GM21526 (cell line): ENCODE measurements at regions not wholly inside any gene's neighbourhood (a gene's known extent, or its start where the extent isn't known, plus 50 kb on each side); places are given as distances from the start of the nearest gene placed in this dataset.
"Not testable (repeated sequence)": the region's sequence is repeated elsewhere in the genome, so short reads cannot be mapped to it uniquely, and the experiment has no call there.

Experiments used
- ATAC-seq: cut with Tn5 transposase; IDR thresholded peaks from one replicate; pipeline ENCODE4 v1.9.1; 2021; ENCODE audit warnings: moderate library complexity; ENCODE audit not compliant: unreplicated experiment, low FRiP score

GRCh38 chr2:126952216-126952615, 53.5 kb downstream of the TEX51 start:
- ATAC-seq, result no peak

GRCh38 chr2:126953483-126953882, 54.8 kb downstream of the TEX51 start:
- no peak for ATAC-seq

GRCh38 chr2:126954831-126955230, 56.1 kb downstream of the TEX51 start:
- ATAC-seq, result no peak

DNA sequence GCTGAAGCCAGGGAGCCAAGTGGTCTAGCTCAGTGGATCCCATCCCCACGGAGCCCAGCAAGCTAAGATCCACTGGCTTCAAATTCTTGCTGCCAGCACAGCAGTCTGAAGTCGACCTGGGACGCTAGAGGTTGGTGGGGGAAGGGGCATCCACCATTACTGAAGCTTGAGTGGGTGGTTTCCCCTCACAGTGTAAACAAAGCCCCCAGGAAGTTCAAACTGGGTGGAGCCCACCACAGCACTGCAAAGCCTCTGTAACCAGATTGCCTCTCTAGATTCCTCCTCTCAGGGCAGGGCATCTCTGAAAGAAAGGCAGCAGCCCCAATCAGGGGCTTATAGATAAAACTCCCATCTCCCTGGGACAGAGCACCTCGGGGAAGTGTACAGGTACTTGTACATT, 58.1 kb downstream of the TEX51 start:
- ATAC-seq, result not testable (repeated sequence)

GRCh38 chr2:126963390-126963789, 64.7 kb downstream of the TEX51 start:
- ATAC-seq, result no peak

GRCh38 chr2:126966601-126967000, 67.9 kb downstream of the TEX51 start:
- ATAC-seq, result no peak

DNA sequence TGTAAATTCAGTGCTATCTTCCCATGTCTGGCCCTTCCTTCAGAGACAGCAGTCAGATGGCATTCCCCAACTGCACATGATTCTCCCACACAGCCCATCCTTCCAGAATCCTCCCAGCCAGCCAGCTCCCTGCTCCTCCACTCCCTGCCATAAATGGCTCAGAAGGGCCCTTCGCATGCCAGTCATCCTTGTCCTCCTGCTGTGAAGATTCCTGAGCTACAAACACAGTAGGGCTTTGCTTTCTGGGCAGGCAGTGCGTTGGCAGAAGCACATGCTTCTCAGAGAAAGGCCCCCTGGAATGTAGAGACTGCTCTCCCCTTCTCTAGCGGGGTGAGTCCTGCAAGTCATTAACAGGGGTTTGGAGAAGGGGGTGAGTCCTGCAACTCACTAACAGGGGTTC, 71.9 kb downstream of the TEX51 start:
- no peak for ATAC-seq

DNA sequence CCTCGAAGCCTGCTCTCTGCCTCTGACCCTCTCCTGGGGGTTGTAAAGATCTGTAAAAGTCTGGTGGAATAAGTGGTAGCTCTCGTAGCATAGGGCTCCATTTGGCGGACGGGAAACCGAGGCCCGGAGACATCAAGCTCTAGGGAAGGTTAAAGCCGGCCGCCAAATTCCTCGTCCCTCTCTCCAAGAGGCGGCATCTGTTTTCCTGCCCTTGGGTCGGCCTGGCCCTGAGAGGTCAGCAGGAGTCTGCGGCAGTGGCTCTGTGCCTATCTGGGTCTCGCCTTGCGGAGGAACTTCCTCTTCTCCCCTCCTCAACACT, 72.4 kb downstream of the TEX51 start:
- ATAC-seq, result no peak

DNA sequence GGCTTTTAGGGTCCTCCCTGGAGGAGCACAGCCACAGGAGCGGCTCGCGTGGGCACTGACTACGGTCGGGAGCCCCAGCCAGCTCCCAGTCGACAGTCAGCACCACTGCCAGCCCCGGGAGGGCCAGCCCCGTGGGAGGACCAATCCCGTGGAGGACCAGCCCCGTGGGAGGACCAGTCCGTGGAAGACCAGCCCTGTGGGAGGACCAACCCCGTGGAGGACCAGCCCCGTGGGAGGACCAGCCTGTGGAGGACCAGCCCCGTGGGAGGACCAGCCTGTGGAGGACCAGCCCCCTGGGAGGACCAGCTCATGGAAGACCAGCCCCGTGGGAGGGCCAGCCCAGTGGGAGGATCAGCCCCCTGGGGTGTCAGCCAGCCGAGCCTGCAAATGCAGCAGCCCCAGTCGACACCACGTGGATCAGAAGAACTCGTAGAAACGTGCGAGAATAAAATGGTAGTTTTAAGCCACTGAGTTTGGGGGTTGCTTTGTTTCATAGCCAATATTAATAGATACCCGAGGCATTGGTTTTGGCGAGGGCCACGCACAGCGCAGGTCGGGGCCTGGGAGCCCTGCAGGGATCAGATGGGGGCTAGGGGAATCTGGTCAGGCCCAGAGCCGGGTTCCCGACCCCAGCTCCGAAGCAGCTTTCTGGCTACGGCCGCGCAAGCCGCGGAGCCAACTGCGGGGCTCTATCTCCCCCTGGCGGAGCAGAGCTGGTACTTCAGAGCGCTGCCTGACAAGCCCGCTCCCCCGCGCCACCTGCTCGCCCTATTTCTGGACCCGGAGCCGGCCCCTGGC, 73.0 kb downstream of the TEX51 start:
- ATAC-seq, result peak; percentile 94

GRCh38 chr2:126972279-126972626, 73.6 kb downstream of the TEX51 start:
- ATAC-seq, result no peak

DNA sequence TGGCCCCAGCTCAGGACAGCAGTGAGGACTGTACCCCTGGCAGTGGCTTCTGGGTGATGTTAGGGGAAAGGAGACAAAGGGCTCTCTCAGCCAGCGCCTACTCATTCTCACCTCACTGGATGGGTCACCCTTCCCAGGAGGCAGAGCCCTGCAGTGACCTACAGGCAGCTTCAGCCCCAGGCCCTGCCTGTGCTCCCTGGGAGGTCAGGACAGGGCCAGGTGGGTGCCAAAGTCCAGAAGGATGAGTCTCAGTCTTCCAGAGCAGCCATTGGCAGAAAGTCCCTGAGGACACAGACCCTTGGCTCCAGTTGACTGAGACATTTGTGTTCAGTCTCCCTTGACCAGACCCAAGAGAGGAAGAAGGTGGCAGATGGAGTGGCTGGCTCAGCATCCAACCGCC, 75.1 kb downstream of the TEX51 start:
- no peak for ATAC-seq

DNA sequence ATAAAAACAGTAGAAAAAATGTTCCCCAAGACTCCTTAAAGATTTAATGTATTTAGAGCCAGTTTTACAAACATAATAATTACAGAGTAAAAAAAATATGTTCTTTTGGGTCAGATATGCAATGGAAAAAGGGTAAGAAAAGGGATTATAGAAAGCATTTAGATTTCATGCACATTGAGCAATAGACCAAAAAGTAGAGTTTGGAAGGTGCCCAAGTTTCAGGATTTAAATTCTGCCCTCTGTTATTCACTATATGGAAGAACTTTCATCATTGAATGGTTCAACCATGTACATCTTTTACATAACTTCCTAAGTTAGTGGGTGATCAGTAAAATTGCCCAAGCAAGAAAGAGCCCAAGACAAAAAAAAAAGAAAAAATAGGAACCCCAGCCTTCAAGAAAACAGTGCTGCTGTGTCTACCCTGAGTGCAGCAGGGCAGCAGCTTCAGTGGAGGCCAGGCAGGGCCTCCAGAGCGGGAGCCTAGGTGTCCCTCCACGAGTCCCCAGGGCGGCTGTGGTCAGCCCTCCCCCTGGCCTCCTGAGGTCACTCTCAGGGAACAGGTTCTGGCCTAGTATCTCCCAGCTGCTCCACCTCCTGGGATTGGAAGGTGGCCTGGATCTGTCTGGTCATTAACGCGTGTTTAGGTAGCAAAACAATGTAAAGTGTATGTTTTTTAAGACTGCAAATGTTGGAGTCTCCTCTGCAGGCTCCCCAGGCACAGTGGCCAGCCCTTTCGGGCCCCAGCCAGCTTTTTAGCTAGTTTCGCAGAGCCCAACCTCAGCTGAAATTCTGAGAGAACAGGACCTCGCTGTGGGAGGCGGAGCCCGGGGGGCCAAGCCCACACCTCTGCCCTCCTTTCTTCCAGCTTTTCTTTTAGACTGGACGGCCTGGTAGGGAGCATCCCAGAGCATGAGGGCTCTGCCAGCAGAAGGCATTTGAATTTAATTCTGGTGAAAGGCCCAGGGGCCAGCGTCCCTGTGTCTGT, 77.3 kb downstream of the TEX51 start:
- ATAC-seq, result no peak

DNA sequence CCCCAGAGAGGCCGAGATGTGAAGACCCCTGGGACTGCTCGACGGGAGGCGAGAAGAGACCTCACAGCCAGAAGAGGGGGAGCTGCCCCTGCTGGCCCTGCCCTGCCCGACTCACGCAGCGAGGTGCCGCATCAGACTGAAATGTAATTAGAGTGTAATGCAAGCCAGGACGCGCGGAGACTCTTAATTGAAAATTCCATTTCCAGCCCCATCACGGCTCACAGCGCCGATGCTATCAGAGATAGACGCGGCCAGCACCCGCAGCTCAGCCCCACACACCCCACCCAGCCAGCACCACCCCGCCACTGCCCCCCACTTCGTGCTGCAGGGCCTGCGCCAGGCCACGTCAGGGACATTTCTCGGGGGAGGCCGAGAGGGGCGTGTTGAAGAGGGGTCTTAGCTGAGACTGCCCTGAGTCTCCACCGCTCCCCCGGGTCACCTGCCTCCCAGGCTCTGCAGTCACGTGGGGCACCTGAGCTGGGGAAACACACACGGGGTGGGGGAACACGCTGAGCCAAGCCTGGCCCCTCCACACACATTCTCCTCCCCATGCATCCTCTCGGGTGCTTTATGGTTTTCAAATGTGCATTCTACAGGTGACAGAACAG, 78.1 kb downstream of the TEX51 start:
- ATAC-seq, result no peak

DNA sequence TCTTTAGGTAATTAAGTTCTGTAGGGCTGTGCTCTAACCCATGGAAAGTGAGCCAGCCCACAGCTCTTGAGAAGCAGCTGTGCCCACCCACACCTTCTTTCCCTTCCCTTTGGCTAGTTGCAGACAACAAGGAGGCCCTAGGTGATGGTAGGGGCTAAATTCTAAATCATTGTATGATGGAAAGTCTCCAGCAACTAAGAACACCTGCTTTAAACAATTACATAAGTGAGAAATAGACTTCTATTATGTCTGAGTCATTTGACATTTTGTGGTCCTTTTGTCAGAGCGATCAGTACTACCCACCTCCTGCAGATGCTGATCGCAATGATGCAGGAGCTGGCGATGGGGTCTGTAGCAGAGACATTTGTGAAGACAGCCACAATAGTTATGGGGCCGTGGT, 79.6 kb downstream of the TEX51 start:
- ATAC-seq, result no peak

GRCh38 chr2:126979039-126980003, 80.6 kb downstream of the TEX51 start:
- no peak for ATAC-seq

DNA sequence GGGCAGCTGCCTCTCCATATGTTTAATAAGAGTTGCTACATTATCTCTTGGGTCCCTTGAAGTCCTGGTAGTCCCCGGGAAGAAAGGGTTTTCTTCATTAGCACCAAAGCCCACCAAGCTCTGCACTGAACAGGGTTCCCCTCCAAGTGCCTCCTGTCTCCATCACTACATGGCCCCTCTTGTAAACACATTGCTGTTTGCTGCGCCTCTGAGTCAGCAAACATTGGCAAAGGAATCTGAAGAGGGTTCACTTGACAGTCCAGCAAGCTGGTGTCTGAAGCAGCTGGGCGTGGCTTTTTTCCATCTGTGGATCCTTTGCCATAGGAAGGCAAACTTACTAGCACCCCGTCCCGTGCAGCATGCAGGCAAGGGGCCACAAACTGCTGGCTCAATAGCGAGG, 82.8 kb downstream of the TEX51 start:
- no peak for ATAC-seq

GRCh38 chr2:126982935-126983334, 84.2 kb downstream of the TEX51 start:
- no peak for ATAC-seq

DNA sequence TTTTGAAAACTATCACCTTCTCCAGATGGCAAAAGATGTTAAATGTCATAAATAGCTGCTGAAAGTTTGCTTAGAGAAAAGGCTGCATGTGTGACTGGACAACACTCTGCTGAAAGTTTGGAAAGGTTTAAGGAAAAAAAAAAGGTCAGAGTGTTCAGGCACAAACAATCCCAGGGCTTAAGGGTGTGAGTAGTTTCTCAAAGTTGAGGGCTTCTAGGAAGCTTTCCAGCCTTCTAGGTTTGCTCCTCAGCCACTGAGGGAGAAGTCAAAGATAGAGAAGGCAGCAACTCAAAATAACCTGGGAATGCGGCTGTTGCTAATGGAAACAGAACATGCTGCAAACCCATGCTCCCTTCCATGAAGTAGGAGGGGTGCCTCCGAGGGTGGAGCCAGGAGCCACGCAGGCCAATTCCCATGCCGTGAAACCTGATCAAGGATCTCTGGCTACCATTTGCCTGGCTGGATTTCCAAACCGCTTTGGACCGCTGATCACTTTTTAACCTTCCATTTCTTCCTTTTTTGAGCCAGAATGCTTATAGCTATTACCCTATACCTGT, 88.0 kb downstream of the TEX51 start:
- ATAC-seq, result no peak

DNA sequence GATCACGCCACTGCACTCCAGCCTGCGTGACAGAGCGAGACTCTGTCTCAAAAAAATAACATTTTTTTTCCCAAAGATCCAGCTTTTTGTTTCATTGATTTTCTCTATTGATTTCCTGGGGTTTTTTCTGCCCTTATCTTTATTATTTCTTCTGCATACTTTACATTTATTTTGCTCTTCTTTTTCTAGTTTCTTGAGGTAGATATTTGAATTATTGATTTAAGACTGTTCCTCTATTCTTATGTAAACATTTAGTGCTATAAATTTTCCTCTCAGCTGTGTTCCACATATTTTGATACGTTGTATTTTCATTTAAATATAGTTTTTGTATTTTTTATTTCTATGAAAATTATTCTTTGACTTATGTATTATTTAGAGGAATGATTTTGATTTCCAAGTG, 89.8 kb downstream of the TEX51 start:
- ATAC-seq, result no peak

DNA sequence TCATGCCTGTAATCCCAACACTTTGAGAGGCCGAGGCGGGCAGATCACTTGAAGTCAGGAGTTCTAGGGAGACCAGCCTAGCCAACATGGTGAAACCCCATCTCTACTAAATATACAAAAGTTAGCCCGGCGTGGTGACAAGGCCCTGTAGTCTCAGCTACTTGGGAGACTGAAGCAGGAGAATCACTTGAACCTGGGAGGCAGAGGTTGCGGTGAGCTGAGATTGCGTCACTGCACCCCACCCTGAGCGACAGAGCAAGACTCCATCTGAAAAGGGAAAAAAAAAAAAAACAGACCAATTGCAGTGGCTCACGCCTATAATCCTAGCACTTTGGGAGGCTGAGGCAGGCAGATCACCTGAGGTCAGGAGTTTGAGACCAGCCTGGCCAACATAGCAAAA, 90.4 kb downstream of the TEX51 start:
- not testable (repeated sequence) for ATAC-seq
